ENCODE measurements at regions not wholly inside any gene's neighbourhood (a gene's known extent, or its start where the extent isn't known, plus 50 kb on each side); places are given as distances from the start of the nearest gene placed in this dataset.
"Not testable (repeated sequence)": the region's sequence is repeated elsewhere in the genome, so short reads cannot be mapped to it uniquely, and the experiment has no call there.

GRCh38 chr6:93183531-93183972 lies 235.8 kb downstream of the EPHA7 start:
- DNase-seq, result peak; percentile 51

- no peak for DNase-seq
Observed at GRCh38 chr6:93182938-93183479, 236.3 kb downstream of the EPHA7 start.

GRCh38 chr6:93177918-93178317 lies 241.4 kb downstream of the EPHA7 start:
- DNase-seq, result no peak

- DNase-seq, result no peak
Observed at GRCh38 chr6:93177438-93177837, 241.9 kb downstream of the EPHA7 start.

- no peak for DNase-seq
Observed at GRCh38 chr6:93176070-93176469, 243.3 kb downstream of the EPHA7 start.

- DNase-seq, result not testable (repeated sequence)
Observed at GRCh38 chr6:93173573-93173972, 245.8 kb downstream of the EPHA7 start.

- DNase-seq, result peak; percentile 88
Observed at GRCh38 chr6:93165850-93166430, 253.4 kb downstream of the EPHA7 start.

GRCh38 chr6:93164781-93165180 lies 254.6 kb downstream of the EPHA7 start:
- no peak for DNase-seq

- no peak for DNase-seq
Observed at GRCh38 chr6:93163146-93163545, 256.2 kb downstream of the EPHA7 start.

- DNase-seq, result no peak
Observed at GRCh38 chr6:93139408-93140081, 279.8 kb downstream of the EPHA7 start.

GRCh38 chr6:93136111-93136510 lies 283.2 kb downstream of the EPHA7 start:
- DNase-seq, result no peak

- no peak for DNase-seq
Observed at GRCh38 chr6:93124006-93124632, 295.2 kb downstream of the EPHA7 start.

GRCh38 chr6:93123585-93123984 lies 295.8 kb downstream of the EPHA7 start:
- DNase-seq, result no peak

- DNase-seq, result no peak
Observed at GRCh38 chr6:93120154-93120742, 299.1 kb downstream of the EPHA7 start.

- DNase-seq, result no peak
Observed at GRCh38 chr6:93105907-93106306, 313.5 kb downstream of the EPHA7 start.

- DNase-seq, result no peak
Observed at GRCh38 chr6:93105017-93105416, 314.3 kb downstream of the EPHA7 start.

- DNase-seq, result no peak
Observed at GRCh38 chr6:93104195-93104817, 315.1 kb downstream of the EPHA7 start.

- no peak for DNase-seq
Observed at GRCh38 chr6:93088621-93089501, 330.5 kb downstream of the EPHA7 start.

- no peak for DNase-seq
Observed at GRCh38 chr6:93087606-93088005, 331.8 kb downstream of the EPHA7 start.

- DNase-seq, result no peak
Observed at GRCh38 chr6:93086351-93086750, 333.0 kb downstream of the EPHA7 start.

GRCh38 chr6:93083337-93084230 lies 335.8 kb downstream of the EPHA7 start:
- DNase-seq, result no peak

All from NCI-H774 (cell line).